ENCODE measurements at regions not wholly inside any gene's neighbourhood (a gene's known extent, or its start where the extent isn't known, plus 50 kb on each side); places are given as distances from the start of the nearest gene placed in this dataset.

DNA sequence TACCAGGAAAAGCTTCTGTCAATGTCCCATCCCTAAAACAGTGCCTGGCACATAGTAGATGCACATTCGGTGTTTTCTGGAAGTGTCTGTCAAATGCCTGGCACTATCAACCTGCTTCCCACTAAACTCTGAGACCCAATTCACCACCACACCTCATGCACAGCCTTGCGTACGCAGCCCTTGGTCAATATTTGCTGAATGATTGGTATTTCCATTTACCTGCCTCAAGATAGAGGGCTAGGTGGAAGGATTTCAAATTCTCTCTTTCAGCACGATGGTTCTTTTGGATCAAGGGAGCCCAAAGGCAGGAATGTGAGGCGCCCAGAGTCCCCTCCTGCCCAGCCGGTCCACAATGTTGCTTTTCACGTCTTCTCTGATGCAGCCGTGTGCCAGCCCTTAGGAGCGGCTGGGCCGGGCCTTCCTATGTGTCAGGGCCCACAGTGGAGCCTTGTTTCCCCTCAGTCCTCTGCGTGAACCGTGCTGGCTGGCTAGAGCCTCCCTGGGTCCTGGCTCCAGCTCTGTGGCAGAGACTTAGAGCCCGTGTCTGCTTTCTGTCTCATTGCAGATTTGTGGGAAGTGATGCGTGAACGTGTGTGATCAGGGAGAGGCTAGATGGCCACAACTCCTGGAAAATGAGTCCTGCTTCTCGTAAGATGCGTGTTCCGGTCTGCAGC is 99.9 kb upstream of the RFLNA start:
- Histone ChIP-seq H3K27ac (no peak overlapping the region), H3K9me3 (peaks cover 15% of the 10 kb centered on the region), H3K4me1 (no peaks in the 10 kb centered on the region), H3K4me2 (no peak overlapping the region), H3K4me3 (no peak overlapping the region)
- no peak for TF ChIP-seq HOXA7 (CRISPR knock-in tag; IDR thresholded peaks at IDR 0.05)
- TF ChIP-seq RAD21 (conservative IDR thresholded peaks at IDR 0.05 in 1 of 2, IDR thresholded peaks at IDR 0.05 in 1 of 2), result no peak
- ATAC-seq, result no peak
- POLR2A ChIA-PET, result no interaction called here
- WGBS (ENCODE audit: missing lambda C conversion rate), result 66% methylated on average over 18 of the region's 18 CpGs
- FAIRE-seq, result no peak
- CTCF ChIA-PET, result no interaction called here
- no peak for DNase-seq (ENCODE audit: low read depth in 1 of 2, low spot score in 1 of 2)

DNA sequence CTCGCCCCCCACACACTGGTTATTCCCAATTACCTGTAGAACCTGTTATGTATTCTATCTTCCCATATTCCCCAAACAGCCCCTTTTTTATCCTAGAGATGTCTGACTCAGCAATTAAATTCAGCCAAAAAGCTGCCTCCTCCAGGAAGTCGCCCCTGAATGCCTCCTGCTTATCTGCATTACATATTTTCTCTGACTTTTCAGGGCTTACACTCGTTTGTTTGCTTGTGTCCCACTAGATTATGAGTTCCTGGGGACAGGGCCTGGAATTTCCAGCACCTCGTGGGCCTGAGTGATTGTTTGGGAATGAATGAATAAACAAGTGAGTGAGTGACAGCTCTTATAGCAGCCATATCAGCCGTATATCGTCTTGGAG is 99.3 kb upstream of the RFLNA start:
- Histone ChIP-seq H3K4me2 (no peak overlapping the region), H3K9me3 (peaks cover 15% of the 10 kb centered on the region), H3K4me3 (no peak overlapping the region), H3K27ac (no peak overlapping the region), H3K4me1 (no peaks in the 10 kb centered on the region)
- no peak for TF ChIP-seq ZC3H11A (IDR thresholded peaks at IDR 0.05)
- TF ChIP-seq GATA3 (IDR thresholded peaks at IDR 0.05; ENCODE audit: borderline replicate concordance), result no peak
- TF ChIP-seq PHF8 (IDR thresholded peaks at IDR 0.05; ENCODE audit: borderline replicate concordance, low read depth), result no peak
- peak; percentile 84 for TF ChIP-seq MAFK (IDR thresholded peaks at IDR 0.05; ENCODE audit: partially characterized antibody)
- TF ChIP-seq HDAC2 (IDR thresholded peaks at IDR 0.05), result no peak
- TF ChIP-seq ZFP36 (IDR thresholded peaks at IDR 0.05; ENCODE audit: borderline replicate concordance, partially characterized antibody), result peak; percentile 77
- no peak for TF ChIP-seq RNF2 (IDR thresholded peaks at IDR 0.05; ENCODE audit: borderline replicate concordance, low read depth)
- TF ChIP-seq, protein P1, sequence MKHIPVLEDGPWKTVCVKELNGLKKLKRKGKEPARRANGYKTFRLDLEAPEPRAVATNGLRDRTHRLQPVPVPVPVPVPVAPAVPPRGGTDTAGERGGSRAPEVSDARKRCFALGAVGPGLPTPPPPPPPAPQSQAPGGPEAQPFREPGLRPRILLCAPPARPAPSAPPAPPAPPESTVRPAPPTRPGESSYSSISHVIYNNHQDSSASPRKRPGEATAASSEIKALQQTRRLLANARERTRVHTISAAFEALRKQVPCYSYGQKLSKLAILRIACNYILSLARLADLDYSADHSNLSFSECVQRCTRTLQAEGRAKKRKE (CRISPR knock-in tag; IDR thresholded peaks at IDR 0.05; ENCODE audit: low read depth), result no peak
- ATAC-seq (no peak), DNase-seq (ENCODE audit: low read depth in 1 of 2, low spot score in 1 of 2) (no peak), FAIRE-seq (no peak)
- CTCF ChIA-PET, result interaction anchor here (1.1 kb wide), 1 partner anchor 152 kb away, joined by 3 read pairs; no protein-coding TSS in a partner anchor
- 34% methylated on average over 6 of the region's 6 CpGs for WGBS (ENCODE audit: missing lambda C conversion rate)
- POLR2A ChIA-PET, result no interaction called here

DNA sequence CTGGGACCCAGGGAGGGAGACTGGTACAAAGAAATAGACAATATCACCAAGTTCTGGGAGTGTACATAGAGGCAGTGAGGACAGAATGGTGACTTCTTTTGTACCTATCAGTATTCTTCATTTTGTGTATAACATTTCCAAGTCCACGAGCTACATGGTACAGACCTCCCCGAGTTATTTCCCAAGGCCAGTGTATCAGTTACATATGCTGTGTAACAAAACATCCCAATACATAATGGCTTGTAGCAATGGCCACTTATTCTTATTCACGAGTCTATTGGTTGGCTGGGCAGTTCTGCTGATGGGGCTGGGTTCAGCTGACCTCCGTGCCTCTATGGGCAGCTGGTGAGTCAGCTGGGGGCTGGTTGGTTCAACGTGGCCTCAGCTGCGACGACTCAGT is 98.7 kb upstream of the RFLNA start:
- Histone ChIP-seq H3K4me3 (no peak overlapping the region), H3K9me3 (peaks cover 15% of the 10 kb centered on the region), H3K27ac (no peak overlapping the region), H3K4me2 (no peak overlapping the region), H3K4me1 (no peaks in the 10 kb centered on the region)
- DNase-seq (ENCODE audit: low read depth in 1 of 2, low spot score in 1 of 2) (no peak), FAIRE-seq (no peak), ATAC-seq (no peak)
- ChIA-PET POLR2A (no interaction called here), CTCF (interaction anchor here (1.1 kb wide), 1 partner anchor 153 kb away, joined by 3 read pairs; no protein-coding TSS in a partner anchor)
- no peak for TF ChIP-seq MYC (IDR thresholded peaks at IDR 0.05; ENCODE audit: borderline replicate concordance, low read length)
- TF ChIP-seq EHF (CRISPR knock-in tag; IDR thresholded peaks at IDR 0.05), result no peak
- 41% methylated on average over 7 of the region's 7 CpGs for WGBS (ENCODE audit: missing lambda C conversion rate)

DNA sequence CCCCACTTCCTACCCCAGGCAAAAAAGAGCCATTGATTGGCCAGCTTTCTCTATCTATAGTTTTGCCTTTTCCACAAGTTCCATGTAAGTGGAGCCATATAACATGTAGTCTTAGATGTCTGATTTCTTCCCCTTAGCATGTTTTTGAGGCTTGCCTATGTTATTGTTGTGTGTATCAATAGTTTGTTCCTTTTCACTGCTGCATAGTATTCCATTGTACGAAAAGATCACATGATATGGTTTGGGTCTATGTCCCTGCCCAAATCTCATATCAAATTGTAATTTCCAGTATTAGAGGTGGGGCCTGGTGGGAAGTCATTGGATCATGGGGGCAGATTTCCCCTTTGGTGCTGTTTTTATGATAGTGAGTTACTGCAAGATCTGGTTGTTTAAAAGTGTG is 93.6 kb upstream of the RFLNA start:
- ATAC-seq, result no peak
- FAIRE-seq, result no peak
- H3K4me1 ChIP-seq, result no peaks in the 10 kb centered on the region
- no peak overlapping the region for H3K27ac ChIP-seq
- CTCF ChIA-PET, result no interaction called here
- TF ChIP-seq HOXB13 (CRISPR knock-in tag; IDR thresholded peaks at IDR 0.05; ENCODE audit: low read depth) (no peak), KDM1A (IDR thresholded peaks at IDR 0.05; ENCODE audit: low read depth) (0 out of 2 replicates have a peak, but pooled peaks have one; percentile 23)
- H3K4me3 ChIP-seq, result no peak overlapping the region
- no peak overlapping the region for H3K4me2 ChIP-seq
- POLR2A ChIA-PET, result no interaction called here
- 85% methylated on average over 1 of the region's 1 CpG for WGBS (ENCODE audit: missing lambda C conversion rate)
- peaks cover 24% of the 10 kb centered on the region for H3K9me3 ChIP-seq
- DNase-seq (ENCODE audit: low read depth in 1 of 2, low spot score in 1 of 2), result no peak

DNA sequence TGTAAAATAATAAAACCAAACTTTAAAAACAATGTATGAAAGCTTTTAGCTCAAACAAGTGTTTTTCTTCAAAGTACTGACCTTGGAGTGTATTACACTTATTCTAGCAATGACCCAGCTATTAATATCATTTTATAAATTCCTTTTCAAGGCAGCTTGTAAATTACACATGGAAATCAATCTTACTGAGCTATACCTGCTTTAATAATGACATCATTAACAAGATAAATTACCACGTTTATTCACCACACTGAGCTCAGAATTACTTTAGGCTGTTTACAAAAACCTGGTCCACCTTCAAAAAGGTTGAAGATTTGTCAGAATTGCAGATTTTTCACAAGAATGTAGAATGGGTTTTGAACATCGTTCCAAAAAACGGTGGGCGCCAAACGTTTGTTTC is 91.7 kb upstream of the RFLNA start:
- FAIRE-seq (no peak), DNase-seq (ENCODE audit: low read depth in 1 of 2, low spot score in 1 of 2) (no peak), ATAC-seq (no peak)
- WGBS (ENCODE audit: missing lambda C conversion rate), result 44% methylated on average over 5 of the region's 5 CpGs
- no peak for TF ChIP-seq CHD2 (IDR thresholded peaks at IDR 0.05; ENCODE audit: low read length, partially characterized antibody)
- no peak for TF ChIP-seq RFX5 (IDR thresholded peaks at IDR 0.05)
- no peak for TF ChIP-seq KDM5A (IDR thresholded peaks at IDR 0.05)
- TF ChIP-seq HDAC2 (IDR thresholded peaks at IDR 0.05), result no peak
- no peak for TF ChIP-seq NFE2L2 (conservative IDR thresholded peaks at IDR 0.05; ENCODE audit: low read length)
- TF ChIP-seq EP300 (IDR thresholded peaks at IDR 0.05), result no peak
- TF ChIP-seq ZC3H11A (IDR thresholded peaks at IDR 0.05), result no peak
- TF ChIP-seq EHMT2 (IDR thresholded peaks at IDR 0.05; ENCODE audit: low read depth), result no peak
- TF ChIP-seq, protein P2, sequence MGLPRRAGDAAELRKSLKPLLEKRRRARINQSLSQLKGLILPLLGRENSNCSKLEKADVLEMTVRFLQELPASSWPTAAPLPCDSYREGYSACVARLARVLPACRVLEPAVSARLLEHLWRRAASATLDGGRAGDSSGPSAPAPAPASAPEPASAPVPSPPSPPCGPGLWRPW (IDR thresholded peaks at IDR 0.05), result no peak
- no peak overlapping the region for H3K27ac ChIP-seq
- no peaks in the 10 kb centered on the region for H3K4me1 ChIP-seq
- no peak overlapping the region for H3K4me2 ChIP-seq
- H3K9me3 ChIP-seq, result peaks cover 11% of the 10 kb centered on the region; the same call in 2 of the 3 replicates
- CTCF ChIA-PET, result no interaction called here
- H3K4me3 ChIP-seq, result no peak overlapping the region
- POLR2A ChIA-PET, result no interaction called here
